GM18502 (cell line): ENCODE measurements at regions not wholly inside any gene's neighbourhood (a gene's known extent, or its start where the extent isn't known, plus 50 kb on each side); places are given as distances from the start of the nearest gene placed in this dataset.
"Not testable (repeated sequence)": the region's sequence is repeated elsewhere in the genome, so short reads cannot be mapped to it uniquely, and the experiment has no call there.

Experiments
- ATAC-seq: cut with Tn5 transposase; IDR thresholded peaks from one replicate; pipeline ENCODE4 v1.9.1; 2021; ENCODE audit warnings: mild to moderate bottlenecking; ENCODE audit not compliant: unreplicated experiment, poor library complexity

- no peak for ATAC-seq
Observed at GRCh38 chr1:112092656-112093371, 103.3 kb upstream of the KCND3 start.

GRCh38 chr1:112093372-112093694 lies 103.9 kb upstream of the KCND3 start:
- no peak for ATAC-seq

GRCh38 chr1:112099979-112100378 lies 110.5 kb upstream of the KCND3 start:
- no peak for ATAC-seq

GRCh38 chr1:112105557-112105956 lies 116.1 kb upstream of the KCND3 start:
- ATAC-seq: no peak

- ATAC-seq: no peak
Observed at GRCh38 chr1:112110031-112110430, 120.6 kb upstream of the KCND3 start.

DNA sequence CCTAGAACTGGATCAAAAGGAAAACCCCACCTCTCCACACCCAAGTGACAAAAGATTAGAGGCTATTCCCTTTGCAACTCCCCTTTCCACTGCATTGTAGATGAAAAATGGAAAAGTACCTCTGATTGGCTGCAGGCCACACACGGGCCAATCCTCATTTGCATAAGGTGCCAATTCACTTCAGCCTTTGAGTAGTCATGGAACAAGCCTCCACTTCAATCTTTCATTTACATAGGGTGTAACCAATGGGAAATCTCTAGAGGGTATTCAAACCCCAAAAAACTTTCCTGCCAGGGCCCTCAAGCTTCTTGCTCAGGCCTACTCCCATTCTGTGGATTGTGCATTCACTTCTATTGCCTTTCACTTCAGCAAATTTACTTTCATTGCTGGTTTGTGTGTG lies 122.3 kb upstream of the KCND3 start:
- ATAC-seq: no peak

GRCh38 chr1:112114540-112114939 lies 125.1 kb upstream of the KCND3 start:
- no peak for ATAC-seq

GRCh38 chr1:112126598-112126997 lies 137.1 kb upstream of the KCND3 start:
- ATAC-seq: no peak

GRCh38 chr1:112127606-112128005 lies 138.1 kb upstream of the KCND3 start:
- ATAC-seq: not testable (repeated sequence)

DNA sequence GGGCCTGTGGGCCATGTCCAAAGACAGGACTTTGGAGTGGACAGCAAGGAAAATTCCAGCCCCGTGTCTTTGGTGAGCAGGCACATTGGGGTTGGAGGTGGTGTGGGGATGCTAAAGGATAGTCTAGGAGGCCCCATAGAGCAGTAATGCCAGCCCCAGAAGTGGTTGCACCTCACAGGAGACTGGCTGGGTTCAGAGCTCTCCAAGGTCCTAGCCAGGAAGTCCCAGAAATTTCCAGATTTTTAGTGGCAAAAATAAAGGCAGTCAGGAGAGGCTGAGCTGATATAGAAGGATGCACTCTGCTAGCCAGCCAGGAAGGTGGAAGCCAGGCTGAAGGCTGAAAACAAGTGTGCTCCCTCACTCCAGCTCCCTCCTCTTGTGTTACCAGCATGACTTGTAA lies 144.0 kb upstream of the KCND3 start:
- ATAC-seq: no peak

DNA sequence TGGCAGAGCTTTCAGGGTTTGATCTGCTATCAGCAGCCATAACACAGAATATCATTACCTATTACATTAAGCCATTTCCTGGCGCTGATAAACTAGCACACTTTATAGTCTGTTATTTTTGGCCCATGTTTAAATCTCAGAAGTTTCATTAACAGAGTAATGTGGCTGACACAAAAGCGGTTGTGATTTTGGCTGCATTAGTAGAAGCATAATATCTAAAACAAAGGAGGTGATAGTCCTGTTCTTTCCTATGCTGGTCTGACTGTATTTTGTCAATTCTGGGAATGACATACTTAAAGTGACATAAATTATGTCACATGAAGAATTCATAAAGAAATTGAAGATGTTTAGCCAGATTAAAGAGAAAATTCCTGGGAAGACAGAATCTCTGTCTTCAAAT lies 151.3 kb upstream of the KCND3 start:
- no peak for ATAC-seq

DNA sequence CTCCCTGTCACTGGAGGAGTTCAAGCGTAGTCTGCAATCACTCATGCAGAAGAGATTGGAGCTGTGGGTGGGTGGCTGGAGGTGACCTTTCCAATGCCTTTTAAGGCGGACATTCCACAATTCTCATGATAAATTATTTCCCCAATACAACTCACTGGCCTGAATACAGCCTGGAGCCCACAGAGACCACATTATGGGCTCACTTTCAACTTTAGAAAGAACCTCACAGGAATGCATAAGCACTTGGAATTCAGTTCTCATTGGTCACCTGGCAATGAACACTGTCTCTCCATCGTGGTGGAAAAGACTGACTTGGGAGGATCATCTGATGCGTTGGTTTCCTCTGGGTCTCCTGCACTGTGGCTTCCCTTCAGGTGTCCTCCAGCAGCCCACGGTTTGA lies 151.8 kb upstream of the KCND3 start:
- no peak for ATAC-seq

- no peak for ATAC-seq
Observed at GRCh38 chr1:112141923-112142322, 152.5 kb upstream of the KCND3 start.

DNA sequence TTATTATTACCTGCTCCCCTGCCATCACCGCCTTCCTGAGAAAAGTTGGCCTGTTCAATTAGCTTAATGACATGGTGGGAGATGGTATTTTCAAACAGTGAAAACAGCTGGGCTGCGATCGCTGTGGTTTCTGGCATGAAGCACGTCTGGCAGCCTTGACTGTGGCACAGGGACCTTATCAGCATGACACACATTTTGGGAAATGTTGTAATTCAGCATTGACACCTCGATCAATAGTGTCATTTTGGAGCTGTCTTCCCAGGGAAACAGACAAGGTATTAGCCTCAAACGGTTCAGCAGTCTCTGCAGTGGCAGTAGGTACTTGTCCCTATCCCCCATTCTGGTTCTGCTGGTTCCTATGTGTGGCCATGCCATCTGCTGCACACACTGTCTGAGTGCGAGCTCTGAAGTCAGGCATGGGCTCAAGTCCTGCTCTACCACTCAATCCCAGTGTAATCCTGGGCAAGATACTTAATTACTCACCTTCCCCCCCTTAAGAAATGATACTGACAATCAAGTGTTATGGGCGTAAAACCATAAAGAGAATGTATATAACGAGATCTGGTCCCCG lies 154.5 kb upstream of the KCND3 start:
- ATAC-seq: no peak

GRCh38 chr1:112144733-112145426 lies 155.4 kb upstream of the KCND3 start:
- ATAC-seq: no peak

GRCh38 chr1:112146201-112146715 lies 156.8 kb upstream of the KCND3 start:
- no peak for ATAC-seq

DNA sequence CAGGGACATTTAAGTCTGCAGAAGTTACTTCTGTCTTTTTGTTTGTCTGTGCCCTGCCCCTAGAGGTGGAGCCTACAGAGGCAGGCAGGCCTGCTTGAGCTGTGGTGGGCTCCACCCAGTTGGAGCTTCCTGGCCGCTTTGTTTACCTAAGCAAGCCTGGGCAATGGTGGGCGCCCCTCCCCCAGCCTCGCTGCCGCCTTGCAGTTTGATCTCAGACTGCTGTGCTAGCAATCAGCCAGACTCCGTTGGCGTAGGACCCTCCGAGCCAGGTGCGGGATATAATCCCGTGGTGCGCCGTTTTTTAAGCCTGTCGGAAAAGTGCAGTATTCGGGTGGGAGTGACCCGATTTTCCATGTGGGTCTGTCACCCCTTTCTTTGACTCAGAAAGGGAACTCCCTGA lies 170.7 kb upstream of the KCND3 start:
- ATAC-seq: not testable (repeated sequence)

- no peak for ATAC-seq
Observed at GRCh38 chr1:112165375-112165774, 175.9 kb upstream of the KCND3 start.

GRCh38 chr1:112169517-112169916 lies 180.0 kb upstream of the KCND3 start:
- no peak for ATAC-seq

- no peak for ATAC-seq
Observed at GRCh38 chr1:112172294-112172882, 182.9 kb upstream of the KCND3 start.

DNA sequence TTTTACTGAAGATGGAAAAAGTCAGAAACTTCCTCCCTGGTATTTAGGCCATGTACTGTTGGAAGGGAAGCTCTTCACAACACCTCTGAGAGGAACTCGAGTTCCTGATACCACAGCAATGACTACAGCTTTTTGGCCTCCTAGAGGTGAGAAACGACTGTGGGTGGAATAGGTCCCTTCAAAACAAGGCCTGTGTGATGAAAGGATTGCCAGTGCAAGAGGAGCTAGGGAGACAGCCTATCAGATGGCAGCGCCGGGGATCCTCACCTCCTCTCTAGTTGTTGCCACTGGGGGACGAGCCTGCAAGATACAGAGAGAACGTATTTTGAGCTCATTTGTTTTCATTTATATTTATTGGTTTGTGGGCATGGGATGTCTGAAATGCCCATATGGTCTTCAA lies 187.8 kb upstream of the KCND3 start:
- ATAC-seq: no peak
